PFSK-1 (cell line): ENCODE measurements at regions not wholly inside any gene's neighbourhood (a gene's known extent, or its start where the extent isn't known, plus 50 kb on each side); places are given as distances from the start of the nearest gene placed in this dataset.

Experiments used
- POLR2AphosphoS5 ChIP-seq: IDR thresholded peaks from 2 replicates; pipeline ENCODE4 v1.6.1; 2012; ENCODE audit warnings: low read depth, mild to moderate bottlenecking, control low read depth, low read length, moderate library complexity
- TAF1 ChIP-seq: IDR thresholded peaks from 2 replicates; pipeline ENCODE4 v1.6.1; 2012; ENCODE audit warnings: low read length, control low read depth, borderline replicate concordance; ENCODE audit not compliant: insufficient read depth
- TF ChIP-seq, protein P1 (sequence below), 2 experiments: IDR thresholded peaks; 2 replicates each; pipeline versions ENCODE4 v1.6.1 to v1.8.0; 2011 to 2012; ENCODE audit warnings: low read depth in 2 of 2, low read length in 2 of 2, control low read depth in 1 of 2, inconsistent platforms in 1 of 2, mild to moderate bottlenecking in 1 of 2, moderate library complexity in 1 of 2; ENCODE audit not compliant: insufficient read depth in 1 of 2

DNA sequence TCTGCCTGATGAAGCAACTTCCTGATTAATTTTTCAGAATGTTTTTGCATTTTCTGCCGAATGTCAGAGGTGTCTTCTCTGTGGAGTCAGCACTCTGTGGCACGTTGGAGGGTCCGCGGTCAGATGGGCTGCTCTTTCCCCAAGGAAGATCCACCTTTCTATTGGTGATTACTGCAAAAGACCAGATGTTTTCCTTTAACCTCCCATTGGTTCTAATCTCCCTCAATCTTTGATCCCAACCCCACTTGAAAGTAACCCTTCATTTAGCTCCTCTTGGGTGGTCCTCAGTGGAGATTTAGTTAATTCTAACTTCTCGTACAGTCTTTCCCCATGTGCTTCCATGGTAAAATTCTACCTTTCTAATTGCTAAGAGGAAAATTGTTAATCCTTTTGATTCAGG is 397.7 kb upstream of the DDHD1 start:
- TF ChIP-seq TAF1 (no peak), POLR2AphosphoS5 (no peak)
- TF ChIP-seq, protein P1, sequence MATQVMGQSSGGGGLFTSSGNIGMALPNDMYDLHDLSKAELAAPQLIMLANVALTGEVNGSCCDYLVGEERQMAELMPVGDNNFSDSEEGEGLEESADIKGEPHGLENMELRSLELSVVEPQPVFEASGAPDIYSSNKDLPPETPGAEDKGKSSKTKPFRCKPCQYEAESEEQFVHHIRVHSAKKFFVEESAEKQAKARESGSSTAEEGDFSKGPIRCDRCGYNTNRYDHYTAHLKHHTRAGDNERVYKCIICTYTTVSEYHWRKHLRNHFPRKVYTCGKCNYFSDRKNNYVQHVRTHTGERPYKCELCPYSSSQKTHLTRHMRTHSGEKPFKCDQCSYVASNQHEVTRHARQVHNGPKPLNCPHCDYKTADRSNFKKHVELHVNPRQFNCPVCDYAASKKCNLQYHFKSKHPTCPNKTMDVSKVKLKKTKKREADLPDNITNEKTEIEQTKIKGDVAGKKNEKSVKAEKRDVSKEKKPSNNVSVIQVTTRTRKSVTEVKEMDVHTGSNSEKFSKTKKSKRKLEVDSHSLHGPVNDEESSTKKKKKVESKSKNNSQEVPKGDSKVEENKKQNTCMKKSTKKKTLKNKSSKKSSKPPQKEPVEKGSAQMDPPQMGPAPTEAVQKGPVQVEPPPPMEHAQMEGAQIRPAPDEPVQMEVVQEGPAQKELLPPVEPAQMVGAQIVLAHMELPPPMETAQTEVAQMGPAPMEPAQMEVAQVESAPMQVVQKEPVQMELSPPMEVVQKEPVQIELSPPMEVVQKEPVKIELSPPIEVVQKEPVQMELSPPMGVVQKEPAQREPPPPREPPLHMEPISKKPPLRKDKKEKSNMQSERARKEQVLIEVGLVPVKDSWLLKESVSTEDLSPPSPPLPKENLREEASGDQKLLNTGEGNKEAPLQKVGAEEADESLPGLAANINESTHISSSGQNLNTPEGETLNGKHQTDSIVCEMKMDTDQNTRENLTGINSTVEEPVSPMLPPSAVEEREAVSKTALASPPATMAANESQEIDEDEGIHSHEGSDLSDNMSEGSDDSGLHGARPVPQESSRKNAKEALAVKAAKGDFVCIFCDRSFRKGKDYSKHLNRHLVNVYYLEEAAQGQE (IDR thresholded peaks at IDR 0.05; ENCODE audit: insufficient read depth in 1 of 2, low read depth in 2 of 2, low read length in 2 of 2) = no peak
